ENCODE measurements at regions not wholly inside any gene's neighbourhood (a gene's known extent, or its start where the extent isn't known, plus 50 kb on each side); places are given as distances from the start of the nearest gene placed in this dataset.

- TF ChIP-seq EGR1 (IDR thresholded peaks at IDR 0.05; ENCODE audit: low read depth in 2 of 2), result no peak
- TF ChIP-seq, protein P1, sequence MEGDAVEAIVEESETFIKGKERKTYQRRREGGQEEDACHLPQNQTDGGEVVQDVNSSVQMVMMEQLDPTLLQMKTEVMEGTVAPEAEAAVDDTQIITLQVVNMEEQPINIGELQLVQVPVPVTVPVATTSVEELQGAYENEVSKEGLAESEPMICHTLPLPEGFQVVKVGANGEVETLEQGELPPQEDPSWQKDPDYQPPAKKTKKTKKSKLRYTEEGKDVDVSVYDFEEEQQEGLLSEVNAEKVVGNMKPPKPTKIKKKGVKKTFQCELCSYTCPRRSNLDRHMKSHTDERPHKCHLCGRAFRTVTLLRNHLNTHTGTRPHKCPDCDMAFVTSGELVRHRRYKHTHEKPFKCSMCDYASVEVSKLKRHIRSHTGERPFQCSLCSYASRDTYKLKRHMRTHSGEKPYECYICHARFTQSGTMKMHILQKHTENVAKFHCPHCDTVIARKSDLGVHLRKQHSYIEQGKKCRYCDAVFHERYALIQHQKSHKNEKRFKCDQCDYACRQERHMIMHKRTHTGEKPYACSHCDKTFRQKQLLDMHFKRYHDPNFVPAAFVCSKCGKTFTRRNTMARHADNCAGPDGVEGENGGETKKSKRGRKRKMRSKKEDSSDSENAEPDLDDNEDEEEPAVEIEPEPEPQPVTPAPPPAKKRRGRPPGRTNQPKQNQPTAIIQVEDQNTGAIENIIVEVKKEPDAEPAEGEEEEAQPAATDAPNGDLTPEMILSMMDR (IDR thresholded peaks at IDR 0.05; ENCODE audit: low read depth, low read length, missing input control), result no peak
- TF ChIP-seq JUND (IDR thresholded peaks at IDR 0.05), result no peak
- no peak for TF ChIP-seq REST (IDR thresholded peaks at IDR 0.05)
- no peak for TF ChIP-seq ZBTB33 (IDR thresholded peaks at IDR 0.05)
- TF ChIP-seq, protein P2, sequence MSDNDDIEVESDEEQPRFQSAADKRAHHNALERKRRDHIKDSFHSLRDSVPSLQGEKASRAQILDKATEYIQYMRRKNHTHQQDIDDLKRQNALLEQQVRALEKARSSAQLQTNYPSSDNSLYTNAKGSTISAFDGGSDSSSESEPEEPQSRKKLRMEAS (IDR thresholded peaks at IDR 0.05), result no peak
- no peak for TF ChIP-seq FOXA1 (IDR thresholded peaks at IDR 0.05)
- TF ChIP-seq NR2F2 (IDR thresholded peaks at IDR 0.05), result no peak
- TF ChIP-seq SP1 (IDR thresholded peaks at IDR 0.05), result no peak
- no peak for TF ChIP-seq FOXA2 (IDR thresholded peaks at IDR 0.05)
These were observed 1121.5 kb downstream of the BRINP3 start for GRCh38 chr1:189356206-189356605.

Data from liver (tissue), 3 donors.